Prostate gland (tissue), 2 donors: ENCODE measurements at regions not wholly inside any gene's neighbourhood (a gene's known extent, or its start where the extent isn't known, plus 50 kb on each side); places are given as distances from the start of the nearest gene placed in this dataset.
"Not testable (repeated sequence)": the region's sequence is repeated elsewhere in the genome, so short reads cannot be mapped to it uniquely, and the experiment has no call there.

Experiments used
- DNase-seq: peaks from one replicate; pipeline ENCODE4 v3.0.0-alpha.2; 2019; ENCODE audit warnings: low spot score
- H3K27ac ChIP-seq, 2 donors: fragments of 200-600 bp; sonication (generic); 2 replicates each; pipeline ENCODE4 v1.5.1; 2017 to 2019
- H3K27me3 ChIP-seq: fragments of 200-600 bp; sonication (generic); replicated peaks from 2 replicates; pipeline ENCODE4 v1.5.1; 2019; ENCODE audit not compliant: insufficient read depth
- H3K36me3 ChIP-seq, 2 donors: fragments of 200-600 bp; sonication (generic); 1 replicate in 1 of 2; 2 replicates in 1 of 2; pipeline versions ENCODE4 v1.5.1 to v1.8.1; 2017 to 2019
- H3K4me1 ChIP-seq: fragments of 200-600 bp; sonication (generic); replicated peaks from 2 replicates; pipeline ENCODE4 v1.5.1; 2019
- H3K4me3 ChIP-seq, 2 donors: fragments of 200-600 bp; sonication (generic); 2 replicates each; pipeline ENCODE4 v1.5.1; 2017 to 2019
- H3K9me3 ChIP-seq: fragments of 200-600 bp; sonication (generic); 2 replicates; pipeline ENCODE4 v1.5.1; 2017
- CTCF ChIP-seq, 4 experiments: fragments of 200-600 bp in 2 of 4; fragments of 450-650 bp in 2 of 4; sonication (generic) in 2 of 4; IDR thresholded peaks; 1 replicate in 3 of 4; 2 replicates in 1 of 4; pipeline ENCODE4 v1.5.1; 2016 to 2019; ENCODE audit warnings: antibody characterized with exemption in 4 of 4, mild to moderate bottlenecking in 2 of 4, moderate library complexity in 2 of 4
- POLR2AphosphoS5 ChIP-seq: sonication (generic); formaldehyde crosslinking; IDR thresholded peaks from one replicate; pipeline ENCODE4 v1.6.1; 2017; ENCODE audit warnings: antibody characterized with exemption
- WGBS: methylation state at CpG from one replicate; pipeline ENCODE4 v1.1.5; 2018; 5-methylcytosine and 5-hydroxymethylcytosine counted together
- intact Hi-C: fragments of 100-400 bp; cut with DNase I; formaldehyde crosslinking; loops from one replicate; pipeline ENCODE4 v1.14.2; 2022

- H3K27ac ChIP-seq, intact Hi-C loops, DNase-seq, H3K27me3 ChIP-seq, H3K9me3 ChIP-seq, H3K4me1 ChIP-seq, H3K36me3 ChIP-seq, H3K4me3 ChIP-seq: not testable (repeated sequence)
- WGBS = 75% methylated on average over 2 of the region's 4 CpGs
These were observed 306.2 kb upstream of the PLGLB1 start for GRCh38 chr2:87327648-87328371.

GRCh38 chr2:87329529-87329928 is 307.9 kb upstream of the PLGLB1 start:
- H3K4me1 ChIP-seq, H3K4me3 ChIP-seq: not testable (repeated sequence)

GRCh38 chr2:87330486-87330885 is 308.8 kb upstream of the PLGLB1 start:
- H3K9me3 ChIP-seq, H3K27me3 ChIP-seq, DNase-seq, H3K4me1 ChIP-seq, intact Hi-C loops, H3K36me3 ChIP-seq, H3K27ac ChIP-seq, H3K4me3 ChIP-seq: not testable (repeated sequence)
- no CpG with 5 or more reads among the region's 4 CpGs for WGBS

More at GRCh38 chr2:87329529-87329928, 307.9 kb upstream of the PLGLB1 start:
- H3K36me3 ChIP-seq, H3K27ac ChIP-seq, H3K27me3 ChIP-seq, H3K9me3 ChIP-seq, intact Hi-C loops, DNase-seq: not testable (repeated sequence)
- WGBS = 92% methylated on average over 5 of the region's 7 CpGs

- WGBS = 93% methylated on average over 3 of the region's 6 CpGs
- H3K27me3 ChIP-seq, H3K4me3 ChIP-seq, DNase-seq, H3K27ac ChIP-seq, intact Hi-C loops, H3K36me3 ChIP-seq, H3K9me3 ChIP-seq, H3K4me1 ChIP-seq: not testable (repeated sequence)
These were observed 310.4 kb upstream of the PLGLB1 start for GRCh38 chr2:87331940-87332583.

GRCh38 chr2:87334888-87335287 is 313.2 kb upstream of the PLGLB1 start:
- H3K4me1 ChIP-seq, H3K36me3 ChIP-seq, intact Hi-C loops, H3K27me3 ChIP-seq, H3K4me3 ChIP-seq, DNase-seq, H3K9me3 ChIP-seq, H3K27ac ChIP-seq: not testable (repeated sequence)
- WGBS = 51% methylated on average over 2 of the region's 2 CpGs

GRCh38 chr2:87338998-87339397 is 317.4 kb upstream of the PLGLB1 start:
- 68% methylated on average over 1 of the region's 1 CpG for WGBS
- H3K9me3 ChIP-seq, intact Hi-C loops: not testable (repeated sequence)

GRCh38 chr2:87341601-87342014 is 320.0 kb upstream of the PLGLB1 start:
- H3K4me1 ChIP-seq, H3K9me3 ChIP-seq, H3K4me3 ChIP-seq, H3K27me3 ChIP-seq, H3K36me3 ChIP-seq, H3K27ac ChIP-seq, intact Hi-C loops: not testable (repeated sequence)
- TF ChIP-seq POLR2AphosphoS5 (peak; percentile 12), CTCF (IDR thresholded peaks at IDR 0.05) (peak; percentile 37 to 69 (median 49))
- WGBS = 36% methylated on average over 23 of the region's 31 CpGs
- peak; percentile 55 for DNase-seq

More at GRCh38 chr2:87338998-87339397, 317.4 kb upstream of the PLGLB1 start:
- H3K4me3 ChIP-seq, H3K4me1 ChIP-seq, DNase-seq, H3K27ac ChIP-seq, H3K36me3 ChIP-seq, H3K27me3 ChIP-seq: not testable (repeated sequence)

GRCh38 chr2:87342175-87342574 is 320.5 kb upstream of the PLGLB1 start:
- DNase-seq, H3K27ac ChIP-seq, H3K36me3 ChIP-seq, H3K4me1 ChIP-seq, intact Hi-C loops, H3K9me3 ChIP-seq, H3K27me3 ChIP-seq, H3K4me3 ChIP-seq: not testable (repeated sequence)
- 92% methylated on average over 18 of the region's 24 CpGs for WGBS

- 55% methylated on average over 5 of the region's 6 CpGs for WGBS
- not testable (repeated sequence) for H3K36me3 ChIP-seq
These were observed 321.7 kb upstream of the PLGLB1 start for GRCh38 chr2:87343347-87343746.

GRCh38 chr2:87345283-87345682 is 323.6 kb upstream of the PLGLB1 start:
- DNase-seq, H3K4me3 ChIP-seq, intact Hi-C loops, H3K27ac ChIP-seq, H3K9me3 ChIP-seq, H3K4me1 ChIP-seq, H3K27me3 ChIP-seq, H3K36me3 ChIP-seq: not testable (repeated sequence)
- 64% methylated on average over 11 of the region's 12 CpGs for WGBS

More at GRCh38 chr2:87343347-87343746, 321.7 kb upstream of the PLGLB1 start:
- H3K27me3 ChIP-seq, H3K9me3 ChIP-seq, DNase-seq, H3K4me1 ChIP-seq, H3K27ac ChIP-seq, intact Hi-C loops, H3K4me3 ChIP-seq: not testable (repeated sequence)

- intact Hi-C loops, H3K36me3 ChIP-seq, H3K9me3 ChIP-seq, H3K4me3 ChIP-seq, DNase-seq, H3K4me1 ChIP-seq, H3K27ac ChIP-seq, H3K27me3 ChIP-seq: not testable (repeated sequence)
- 93% methylated on average over 52 of the region's 56 CpGs for WGBS
These were observed 326.9 kb upstream of the PLGLB1 start for GRCh38 chr2:87348556-87348955.
